ENCODE measurements at regions not wholly inside any gene's neighbourhood (a gene's known extent, or its start where the extent isn't known, plus 50 kb on each side); places are given as distances from the start of the nearest gene placed in this dataset.

DNA sequence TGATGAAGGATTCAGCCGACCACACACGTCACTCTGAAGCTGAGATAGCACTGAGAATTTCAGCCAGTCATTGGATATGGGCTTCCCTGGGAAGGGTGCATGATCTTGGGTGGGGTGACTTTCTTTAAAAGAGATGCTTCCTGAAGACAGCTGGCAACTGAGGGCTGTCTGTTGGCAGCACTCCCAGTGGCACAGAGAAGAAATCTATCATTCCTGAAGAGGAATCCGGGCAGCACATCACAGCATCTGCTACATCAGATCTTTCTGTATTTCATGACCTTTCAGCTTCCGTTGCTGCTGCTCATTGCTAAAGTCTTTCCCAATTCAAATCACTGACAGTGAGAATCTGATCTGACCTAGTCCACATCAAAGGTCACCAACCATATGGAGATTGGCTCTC lies 193.8 kb upstream of the RBPJ start (continued):
- TF ChIP-seq YY1 (IDR thresholded peaks at IDR 0.05; ENCODE audit: low read depth, low read length) (no peak), SP4 (IDR thresholded peaks at IDR 0.05; ENCODE audit: low read length) (no peak), TBP (IDR thresholded peaks at IDR 0.05; ENCODE audit: low read depth, low read length) (no peak), RBBP5 (IDR thresholded peaks at IDR 0.05; ENCODE audit: borderline replicate concordance, low read depth, low read length) (no peak), EZH2 (IDR thresholded peaks at IDR 0.05; ENCODE audit: low read depth, low read length, severe bottlenecking) (no peak), PHF8 (conservative IDR thresholded peaks at IDR 0.05; ENCODE audit: low read depth, low read length) (no peak)

Measured in H1 (cell line).